Gastroesophageal sphincter (tissue), 4 donors: ENCODE measurements at regions not wholly inside any gene's neighbourhood (a gene's known extent, or its start where the extent isn't known, plus 50 kb on each side); places are given as distances from the start of the nearest gene placed in this dataset.

Source experiments
- ATAC-seq: fragments of 150-250 bp; one replicate; pipeline ENCODE4 v1.9.1; 2016; ENCODE audit warnings: mild to moderate bottlenecking, moderate library complexity
- H3K27ac ChIP-seq, 4 donors: fragments of 200-600 bp; sonication (generic) in 3 of 4; 1 replicate in 3 of 4; 2 replicates in 1 of 4; pipeline ENCODE4 v1.5.1; 2016 to 2019
- H3K27me3 ChIP-seq: fragments of 200-600 bp; sonication (generic); one replicate; pipeline ENCODE4 v1.5.1; 2019
- H3K36me3 ChIP-seq, 2 donors: fragments of 200-600 bp; sonication (generic); one replicate each; pipeline ENCODE4 v1.5.1; 2019; ENCODE audit warnings: control low read depth in 1 of 2
- H3K4me1 ChIP-seq, 3 donors: fragments of 200-600 bp; sonication (generic); 1 replicate in 2 of 3; 2 replicates in 1 of 3; pipeline ENCODE4 v1.5.1; 2016 to 2019; ENCODE audit warnings: control low read depth in 2 of 3
- H3K4me3 ChIP-seq, 2 donors: fragments of 200-600 bp; sonication (generic); one replicate each; pipeline ENCODE4 v1.5.1; 2019; ENCODE audit warnings: mild to moderate bottlenecking in 1 of 2, moderate library complexity in 1 of 2
- H3K9me3 ChIP-seq, 3 donors: fragments of 200-600 bp; sonication (generic); one replicate each; pipeline ENCODE4 v1.5.1; 2017 to 2019; ENCODE audit warnings: control low read depth in 2 of 3
- EP300 ChIP-seq: sonication (generic); formaldehyde crosslinking; IDR thresholded peaks from one replicate; pipeline ENCODE4 v1.6.1; 2017; ENCODE audit warnings: antibody characterized with exemption, mild to moderate bottlenecking
- POLR2A ChIP-seq, 2 donors: fragments of 450-650 bp; IDR thresholded peaks; one replicate each; pipeline ENCODE4 v1.6.1; 2017; ENCODE audit warnings: antibody characterized with exemption in 2 of 2, mild to moderate bottlenecking in 2 of 2, moderate library complexity in 1 of 2
- POLR2AphosphoS5 ChIP-seq: sonication (generic); formaldehyde crosslinking; IDR thresholded peaks from one replicate; pipeline ENCODE4 v1.6.1; 2017; ENCODE audit warnings: antibody characterized with exemption
- WGBS, 2 donors: methylation state at CpG; one replicate each; pipeline ENCODE4 v1.1.5; 2018; ENCODE audit warnings: low coverage in 1 of 2; 5-methylcytosine and 5-hydroxymethylcytosine counted together
- TF ChIP-seq, protein P1 (sequence below), 4 experiments: fragments of 200-600 bp in 2 of 4; fragments of 450-650 bp in 2 of 4; sonication (generic) in 1 of 4; IDR thresholded peaks; one replicate each; pipeline ENCODE4 v1.5.1; 2017 to 2019; ENCODE audit warnings: antibody characterized with exemption in 4 of 4, mild to moderate bottlenecking in 2 of 4, moderate library complexity in 2 of 4

DNA sequence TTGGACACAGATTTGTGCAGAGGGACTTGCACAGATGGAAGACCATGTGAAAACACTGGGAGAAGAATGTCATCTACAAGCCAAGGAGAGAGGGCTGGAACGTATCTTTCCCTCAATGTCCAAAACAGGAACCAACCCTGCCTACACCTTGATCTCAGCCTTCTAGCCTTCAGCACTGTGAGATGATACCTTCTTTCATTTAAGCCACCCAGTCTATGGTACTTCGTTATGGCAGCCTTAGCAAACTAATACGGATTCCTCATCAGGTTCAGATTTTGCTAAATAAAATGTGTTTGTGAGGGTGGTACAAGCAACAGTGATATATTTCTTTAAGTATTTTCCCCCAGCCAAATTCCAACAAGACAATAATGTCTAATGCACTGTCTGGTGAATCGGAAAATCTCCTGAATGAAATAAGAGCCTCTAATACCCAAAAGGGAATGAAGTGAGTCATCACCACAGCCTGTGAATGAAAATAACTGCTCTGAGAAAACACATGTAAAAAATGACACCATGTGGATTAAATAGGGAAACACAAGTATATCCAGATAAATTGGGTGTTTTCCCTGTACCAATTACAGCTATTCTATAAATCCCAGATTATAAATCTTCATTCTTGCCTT is 182.8 kb upstream of the TARS1 start:
- Histone ChIP-seq H3K27ac (no peak overlapping the region), H3K4me1 (no peaks in the 10 kb centered on the region), H3K4me3 (no peak overlapping the region), H3K27me3 (no peaks in the 10 kb centered on the region), H3K36me3 (no peaks in the 10 kb centered on the region), H3K9me3 (no peaks in the 10 kb centered on the region)
- no peak for ATAC-seq
- TF ChIP-seq EP300 = no peak
- TF ChIP-seq, protein P1, sequence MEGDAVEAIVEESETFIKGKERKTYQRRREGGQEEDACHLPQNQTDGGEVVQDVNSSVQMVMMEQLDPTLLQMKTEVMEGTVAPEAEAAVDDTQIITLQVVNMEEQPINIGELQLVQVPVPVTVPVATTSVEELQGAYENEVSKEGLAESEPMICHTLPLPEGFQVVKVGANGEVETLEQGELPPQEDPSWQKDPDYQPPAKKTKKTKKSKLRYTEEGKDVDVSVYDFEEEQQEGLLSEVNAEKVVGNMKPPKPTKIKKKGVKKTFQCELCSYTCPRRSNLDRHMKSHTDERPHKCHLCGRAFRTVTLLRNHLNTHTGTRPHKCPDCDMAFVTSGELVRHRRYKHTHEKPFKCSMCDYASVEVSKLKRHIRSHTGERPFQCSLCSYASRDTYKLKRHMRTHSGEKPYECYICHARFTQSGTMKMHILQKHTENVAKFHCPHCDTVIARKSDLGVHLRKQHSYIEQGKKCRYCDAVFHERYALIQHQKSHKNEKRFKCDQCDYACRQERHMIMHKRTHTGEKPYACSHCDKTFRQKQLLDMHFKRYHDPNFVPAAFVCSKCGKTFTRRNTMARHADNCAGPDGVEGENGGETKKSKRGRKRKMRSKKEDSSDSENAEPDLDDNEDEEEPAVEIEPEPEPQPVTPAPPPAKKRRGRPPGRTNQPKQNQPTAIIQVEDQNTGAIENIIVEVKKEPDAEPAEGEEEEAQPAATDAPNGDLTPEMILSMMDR (IDR thresholded peaks at IDR 0.05) = no peak
- no peak for TF ChIP-seq POLR2AphosphoS5
- no peak for TF ChIP-seq POLR2A (IDR thresholded peaks at IDR 0.05)
- WGBS, 2 donors = 22 to 55% methylated on average over 2 to 4 of the region's 4 CpGs

GRCh38 chr5:33258553-33258952 is 182.2 kb upstream of the TARS1 start:
- Histone ChIP-seq H3K4me1 (no peaks in the 10 kb centered on the region), H3K27me3 (no peaks in the 10 kb centered on the region), H3K9me3 (no peaks in the 10 kb centered on the region), H3K36me3 (no peaks in the 10 kb centered on the region), H3K4me3 (no peak overlapping the region), H3K27ac (no peak overlapping the region)
- no peak for ATAC-seq
- no peak for TF ChIP-seq POLR2A (IDR thresholded peaks at IDR 0.05)
- 82 to 100% methylated on average over 2 of the region's 2 CpGs for WGBS, 2 donors

GRCh38 chr5:33260098-33260497 is 180.7 kb upstream of the TARS1 start:
- Histone ChIP-seq H3K27me3 (no peaks in the 10 kb centered on the region), H3K4me3 (no peak overlapping the region), H3K36me3 (no peaks in the 10 kb centered on the region), H3K4me1 (no peaks in the 10 kb centered on the region), H3K27ac (no peak overlapping the region), H3K9me3 (peaks cover 0 to 7% (median 0%) of the 10 kb centered on the region in 3 donors)
- 92 to 94% methylated on average over 2 of the region's 2 CpGs for WGBS, 2 donors
- ATAC-seq = no peak
- TF ChIP-seq EP300 = no peak
- TF ChIP-seq, protein P1 (IDR thresholded peaks at IDR 0.05) = no peak
- no peak for TF ChIP-seq POLR2A (IDR thresholded peaks at IDR 0.05)
- TF ChIP-seq POLR2AphosphoS5 = no peak

DNA sequence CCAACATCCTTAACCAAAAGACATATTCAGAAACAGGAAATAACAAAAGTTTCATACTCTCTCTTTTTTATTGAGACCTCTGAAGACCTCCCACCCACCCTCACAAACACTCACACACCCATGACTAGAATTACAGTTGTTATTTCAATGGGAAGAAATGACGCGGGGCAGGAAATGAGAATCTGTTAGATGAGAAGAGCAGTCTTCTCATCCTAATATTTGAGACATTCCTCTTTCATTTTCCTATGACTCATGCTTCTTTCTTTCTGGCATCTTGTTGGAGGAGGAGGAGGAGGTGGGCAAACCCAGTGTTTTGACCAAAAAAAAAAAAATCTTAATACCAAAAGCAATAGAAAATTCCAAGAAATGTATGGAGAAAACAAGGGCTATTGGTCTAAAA is 179.5 kb upstream of the TARS1 start:
- Histone ChIP-seq H3K36me3 (no peaks in the 10 kb centered on the region), H3K27me3 (no peaks in the 10 kb centered on the region), H3K27ac (no peak overlapping the region), H3K4me3 (no peak overlapping the region), H3K4me1 (no peaks in the 10 kb centered on the region), H3K9me3 (peaks cover 0 to 7% (median 0%) of the 10 kb centered on the region in 3 donors)
- 86 to 100% methylated on average over 1 to 2 of the region's 2 CpGs for WGBS, 2 donors
- TF ChIP-seq, protein P1 (IDR thresholded peaks at IDR 0.05) = no peak
- TF ChIP-seq POLR2AphosphoS5 (no peak), POLR2A (IDR thresholded peaks at IDR 0.05) (no peak), EP300 (no peak)
- no peak for ATAC-seq

- Histone ChIP-seq H3K4me1 (no peaks in the 10 kb centered on the region), H3K27me3 (no peaks in the 10 kb centered on the region), H3K4me3 (no peak overlapping the region), H3K36me3 (no peaks in the 10 kb centered on the region), H3K9me3 (peaks cover 0 to 7% (median 0%) of the 10 kb centered on the region in 3 donors), H3K27ac (no peak overlapping the region)
- TF ChIP-seq POLR2A (IDR thresholded peaks at IDR 0.05) (no peak), EP300 (no peak), POLR2AphosphoS5 (no peak)
- TF ChIP-seq, protein P1 (IDR thresholded peaks at IDR 0.05) = no peak
- ATAC-seq = no peak
- WGBS, 2 donors = 88 to 95% methylated on average over 2 of the region's 2 CpGs
Observed at GRCh38 chr5:33261747-33262146, 179.0 kb upstream of the TARS1 start.
